ENCODE measurements at regions not wholly inside any gene's neighbourhood (a gene's known extent, or its start where the extent isn't known, plus 50 kb on each side); places are given as distances from the start of the nearest gene placed in this dataset.
"Not testable (repeated sequence)": the region's sequence is repeated elsewhere in the genome, so short reads cannot be mapped to it uniquely, and the experiment has no call there.

DNA sequence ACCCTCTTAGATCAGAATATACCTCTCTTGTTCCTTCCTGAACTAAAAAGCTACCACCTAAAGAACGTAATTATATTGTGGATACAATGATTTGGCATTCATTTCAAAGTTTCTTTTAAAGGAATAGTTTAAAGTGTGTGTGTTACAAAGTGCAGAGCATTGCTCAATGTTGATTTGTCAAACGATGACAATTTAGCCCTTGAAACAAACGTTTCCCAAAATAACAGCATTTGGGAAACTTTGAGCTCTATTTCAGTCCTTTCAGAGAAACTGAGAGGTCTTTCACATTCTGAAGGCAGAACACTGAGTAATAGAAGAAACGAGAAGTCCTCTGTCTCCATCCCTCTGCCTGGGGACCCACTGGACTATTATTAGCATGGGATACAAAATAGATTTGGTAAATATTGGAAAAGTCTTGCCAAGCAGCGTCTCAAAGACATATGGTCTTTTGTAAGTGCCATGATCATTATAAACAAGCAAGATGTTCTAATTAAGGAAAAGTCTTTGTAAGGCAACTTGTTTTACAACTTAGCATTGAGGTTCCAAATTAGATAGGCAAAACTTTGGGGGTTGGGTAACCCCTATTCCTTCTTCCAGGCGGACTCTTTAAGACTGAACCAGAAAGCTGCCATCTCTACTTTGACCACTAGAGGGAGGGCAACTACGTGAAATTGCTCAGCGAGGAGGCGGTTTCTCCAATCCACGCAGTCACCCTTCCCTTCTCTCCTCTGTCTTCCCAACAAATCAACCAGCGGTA, 208.8 kb downstream of the RNF144B start:
- peak; percentile 12 for DNase-seq (ENCODE audit: low spot score)

DNA sequence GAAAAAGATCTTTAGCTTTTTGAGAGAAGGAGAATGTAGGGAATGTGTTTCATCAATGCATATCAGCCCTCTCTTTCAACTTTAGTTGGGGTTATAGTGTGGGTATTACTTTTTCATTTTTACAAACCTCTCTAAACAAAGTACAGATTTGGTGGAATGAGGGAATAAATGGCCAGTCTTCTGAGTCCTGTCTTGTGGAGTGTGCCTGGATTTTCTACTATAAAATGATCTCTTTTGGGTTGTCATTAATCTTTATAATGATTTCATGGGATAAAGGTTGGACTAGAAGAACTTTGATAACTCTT, 209.3 kb downstream of the RNF144B start:
- DNase-seq (ENCODE audit: low spot score), result no peak

DNA sequence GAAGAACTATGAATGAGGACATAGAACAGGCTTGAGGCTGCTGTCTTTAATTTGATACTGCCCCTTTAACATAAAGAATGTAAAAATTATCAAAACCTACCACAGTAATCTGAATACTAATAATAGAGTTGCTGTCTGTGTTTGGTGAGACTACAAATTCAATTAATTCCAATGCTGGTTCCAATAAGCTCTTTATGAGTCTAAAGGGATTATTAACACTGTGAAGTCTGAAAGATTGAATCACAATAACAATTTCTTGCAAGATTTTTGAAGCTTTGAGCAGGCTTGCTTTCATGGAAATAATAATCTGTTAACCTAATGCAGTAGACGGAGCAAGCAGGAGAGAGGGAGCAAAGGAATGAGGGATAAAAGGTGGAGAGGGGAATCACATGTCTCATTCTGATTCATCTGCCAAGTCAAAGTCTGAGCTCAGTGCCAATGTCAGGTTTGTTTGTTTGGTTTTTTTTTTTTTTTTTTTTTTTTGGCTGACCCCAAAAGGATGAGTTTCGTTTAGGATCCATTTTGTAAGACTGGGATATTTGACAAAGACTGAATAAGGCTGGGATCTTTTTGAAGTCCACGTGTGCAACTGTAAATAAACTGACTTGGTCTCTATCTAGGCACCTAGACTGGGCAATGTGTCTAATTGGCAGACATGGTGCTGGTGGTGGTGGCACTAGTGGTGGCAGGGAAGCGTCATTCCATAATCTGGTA, 211.6 kb downstream of the RNF144B start:
- no peak for DNase-seq (ENCODE audit: low spot score)

DNA sequence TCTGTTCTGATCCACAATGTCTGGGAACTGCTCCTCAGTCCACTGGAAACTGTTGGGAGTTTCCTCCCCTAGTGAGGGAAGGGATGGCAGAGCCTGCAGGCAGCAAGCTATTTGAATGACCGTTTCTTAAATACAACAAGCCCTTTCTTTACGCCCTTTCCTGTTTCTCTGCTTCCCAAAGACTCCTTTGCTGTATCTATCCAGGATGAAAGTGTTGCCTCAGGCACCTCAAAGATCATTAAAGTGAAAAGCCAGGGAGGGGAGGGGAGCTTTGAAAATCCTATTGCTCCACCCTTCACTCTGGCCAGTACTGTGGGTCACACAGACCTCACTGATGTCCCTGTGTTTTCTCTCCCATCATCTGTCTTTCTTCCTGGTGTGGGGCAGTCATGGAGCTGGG, 213.1 kb downstream of the RNF144B start:
- no peak for DNase-seq (ENCODE audit: low spot score)

DNA sequence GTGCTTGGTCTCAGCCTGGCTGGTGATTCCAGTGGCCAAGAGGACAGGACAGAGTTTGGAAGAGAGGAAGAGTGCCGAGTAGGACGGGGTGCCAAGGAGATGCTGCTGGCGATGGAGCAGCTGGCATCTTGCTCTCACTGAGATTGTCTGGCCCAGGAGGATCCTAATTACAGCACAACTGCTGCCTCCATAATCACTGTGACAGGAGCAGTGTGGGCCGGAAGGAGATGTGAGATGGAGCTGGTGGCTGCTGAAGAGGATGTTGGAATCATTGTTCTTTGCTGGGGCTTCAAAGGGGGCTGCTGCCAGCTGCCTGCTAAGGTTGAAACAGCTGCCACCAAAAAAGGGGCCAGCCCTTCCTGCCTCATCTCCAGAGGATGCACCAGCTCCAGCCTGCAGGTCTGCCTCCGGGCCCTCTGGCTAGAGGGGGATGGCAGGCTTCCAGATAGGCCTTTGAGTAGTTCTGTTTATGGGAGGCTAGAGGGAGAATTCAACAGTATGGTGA, 214.4 kb downstream of the RNF144B start:
- DNase-seq (ENCODE audit: low spot score), result no peak

DNA sequence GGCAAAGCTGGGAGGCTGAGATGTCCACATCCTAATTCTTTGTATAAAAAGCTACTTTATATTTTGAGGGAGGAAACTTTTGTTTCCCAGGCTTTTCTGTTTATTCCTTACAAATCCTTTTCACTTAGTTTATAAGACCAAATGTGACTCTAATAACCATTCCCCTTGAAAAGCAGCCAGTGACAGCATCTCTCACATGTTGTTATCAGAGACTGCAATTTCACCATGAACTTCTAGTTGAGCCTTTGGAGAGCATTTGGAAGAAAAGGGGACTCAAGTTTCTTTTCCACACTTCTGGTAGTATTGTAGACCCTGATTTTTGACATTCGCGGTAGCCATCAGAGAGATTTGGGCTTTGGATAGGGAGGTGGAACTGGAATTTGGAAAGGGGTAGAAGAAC, 215.8 kb downstream of the RNF144B start:
- DNase-seq (ENCODE audit: low spot score), result no peak

DNA sequence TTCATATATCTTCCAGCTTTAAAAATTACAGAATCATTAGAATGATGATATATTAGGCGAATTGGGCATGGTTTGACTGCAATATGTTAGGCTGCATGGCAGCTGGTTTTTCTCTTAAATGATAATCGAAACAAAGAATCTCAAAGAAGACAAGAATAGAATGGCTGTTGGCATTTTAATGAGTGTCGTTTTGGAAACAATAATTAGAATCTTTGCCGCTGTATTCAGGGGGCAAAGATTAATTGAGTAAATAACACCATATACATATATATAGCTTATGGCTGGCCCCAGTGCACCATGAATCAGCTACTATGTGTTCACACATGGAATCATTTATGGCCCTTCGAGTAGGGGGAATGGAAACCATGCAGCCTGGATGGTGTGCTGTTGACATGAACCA, 216.2 kb downstream of the RNF144B start:
- no peak for DNase-seq (ENCODE audit: low spot score)

DNA sequence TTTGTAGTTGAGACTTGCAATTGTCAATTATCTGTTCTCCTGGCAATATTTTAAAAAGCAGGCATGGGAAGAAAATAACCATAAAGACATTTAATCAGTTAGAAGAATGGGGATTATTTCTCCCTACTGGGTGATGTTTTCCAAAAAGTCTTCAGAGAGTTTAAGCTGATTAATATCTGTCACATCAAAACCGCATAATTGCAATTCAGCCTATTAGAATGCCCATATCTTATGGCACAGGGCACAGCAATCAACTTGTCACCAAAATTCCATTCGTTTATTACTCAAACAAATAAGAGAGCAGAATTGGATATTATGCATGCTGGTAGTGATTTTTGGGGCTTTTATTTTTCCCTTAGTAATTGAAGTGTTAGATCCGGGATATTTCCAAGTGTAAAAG, 218.7 kb downstream of the RNF144B start:
- no peak for DNase-seq (ENCODE audit: low spot score)

DNA sequence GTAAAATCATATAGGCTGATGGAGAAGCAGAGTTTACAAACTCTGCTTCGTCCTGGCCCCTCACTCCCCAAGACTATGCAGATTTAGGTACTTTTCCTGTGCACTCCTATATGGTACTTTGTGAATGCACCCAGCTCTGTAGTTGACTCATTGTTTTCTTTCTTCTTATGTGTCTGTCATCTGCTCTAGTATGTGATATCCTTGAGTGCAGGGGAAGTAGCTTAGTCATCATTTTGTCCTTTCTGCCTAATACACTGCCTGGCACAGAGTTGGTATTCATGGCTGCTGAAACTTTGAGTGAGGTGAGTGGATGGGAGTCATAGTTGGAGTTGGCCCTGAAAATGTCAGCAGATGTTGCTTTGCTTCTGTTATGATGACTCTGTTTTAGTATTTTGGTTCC, 222.6 kb downstream of the RNF144B start:
- DNase-seq (ENCODE audit: low spot score), result no peak

DNA sequence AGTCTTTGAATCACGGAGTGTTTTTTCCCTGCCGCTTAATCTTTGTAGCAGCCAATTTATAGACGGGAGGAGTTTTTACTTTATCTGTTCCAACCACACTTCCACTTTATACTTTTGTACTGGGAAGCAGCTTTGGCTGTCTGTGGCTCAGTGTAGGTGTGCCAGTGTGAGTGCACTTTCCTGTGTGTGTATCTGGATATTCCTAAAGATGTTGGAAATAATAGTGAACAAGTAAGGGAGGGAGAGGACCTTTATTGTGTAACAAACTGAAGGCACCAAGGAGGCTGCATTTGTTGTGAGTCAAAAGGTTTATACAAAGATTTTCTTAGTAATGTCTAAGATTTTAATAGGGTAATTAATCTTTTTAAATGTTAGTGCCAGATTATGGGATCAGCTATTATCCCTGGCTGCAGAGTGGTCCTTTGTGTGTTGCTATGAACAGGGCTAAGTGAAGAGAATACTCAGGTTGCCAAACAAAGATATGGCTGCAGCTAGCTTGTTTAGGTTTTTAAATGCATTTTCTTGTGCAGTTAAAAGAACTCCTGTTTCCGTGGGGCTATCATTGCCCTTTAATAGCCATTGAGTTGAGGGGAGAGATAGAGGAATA, 226.3 kb downstream of the RNF144B start:
- no peak for DNase-seq (ENCODE audit: low spot score)

DNA sequence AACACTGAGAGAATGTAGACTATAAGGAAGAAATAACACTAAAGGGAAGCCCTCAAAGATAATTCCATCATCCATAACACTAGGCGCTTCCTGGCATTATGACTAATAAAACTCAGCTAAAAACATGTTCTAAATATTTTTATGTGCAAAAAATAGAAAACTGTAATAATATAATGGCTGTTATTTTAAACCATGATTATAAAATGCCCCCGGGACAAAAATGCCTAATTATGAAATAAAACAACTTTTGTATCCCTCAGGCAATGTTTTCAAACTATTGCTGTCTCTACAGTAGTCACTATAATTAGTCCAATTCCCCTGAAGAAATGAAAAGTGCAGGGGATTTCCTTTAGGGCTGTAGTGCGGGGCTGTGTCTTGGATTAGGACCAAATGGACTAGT, 242.4 kb downstream of the RNF144B start:
- no peak for DNase-seq (ENCODE audit: low spot score)

DNA sequence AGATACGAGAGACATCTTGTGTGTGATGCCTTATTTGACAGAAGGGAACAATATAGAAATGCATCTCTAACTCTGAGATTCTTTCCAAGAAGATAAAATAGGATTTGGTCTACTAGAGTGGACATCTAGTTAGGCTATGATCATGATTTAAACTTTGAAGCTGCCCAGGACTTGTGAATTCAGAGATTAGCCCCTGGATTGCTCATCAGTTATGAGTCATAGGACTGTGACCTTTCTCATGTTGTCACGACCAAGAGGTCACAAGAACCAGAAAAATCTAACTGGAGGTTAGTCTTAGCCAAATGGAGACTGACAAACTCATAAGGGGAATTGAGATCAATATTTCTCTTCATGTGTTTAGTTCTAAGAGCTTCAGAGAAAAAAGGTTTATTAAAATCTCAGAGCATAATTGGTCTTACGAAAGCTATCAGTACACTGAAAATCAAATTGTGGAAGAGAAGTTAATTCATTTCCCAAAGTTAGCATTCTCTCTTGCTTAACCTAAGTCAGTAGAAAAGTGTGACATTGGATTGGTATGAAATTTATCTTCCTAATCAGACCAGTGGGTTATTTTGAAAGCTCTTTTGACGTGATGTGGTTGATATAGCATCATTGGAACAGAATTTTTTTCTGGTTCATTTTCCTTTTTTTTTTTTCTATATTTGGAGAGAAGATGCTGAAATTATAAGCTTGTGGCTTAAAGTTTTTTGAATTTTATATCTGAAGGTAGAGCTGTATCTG, 245.7 kb downstream of the RNF144B start:
- no peak for DNase-seq (ENCODE audit: low spot score)

DNA sequence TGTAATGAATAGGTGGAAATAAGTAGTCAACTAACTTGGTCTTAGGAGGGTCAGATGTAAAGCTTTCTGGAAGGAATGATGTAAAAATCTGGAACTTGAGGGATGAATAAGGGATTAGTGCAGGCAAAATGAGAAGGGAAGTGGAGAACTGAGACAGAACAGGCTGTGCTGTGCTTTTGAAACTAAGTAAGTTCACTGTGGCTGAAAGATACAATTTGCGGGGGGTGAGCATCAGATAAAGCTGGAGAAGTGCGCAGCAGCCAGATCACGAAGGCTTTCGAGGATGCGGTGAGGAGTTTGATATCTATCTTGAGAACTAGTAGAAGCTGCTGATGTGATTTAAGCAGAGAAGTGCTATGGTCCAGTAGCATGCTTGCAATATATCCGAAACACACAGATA, 247.8 kb downstream of the RNF144B start:
- DNase-seq (ENCODE audit: low spot score), result no peak

DNA sequence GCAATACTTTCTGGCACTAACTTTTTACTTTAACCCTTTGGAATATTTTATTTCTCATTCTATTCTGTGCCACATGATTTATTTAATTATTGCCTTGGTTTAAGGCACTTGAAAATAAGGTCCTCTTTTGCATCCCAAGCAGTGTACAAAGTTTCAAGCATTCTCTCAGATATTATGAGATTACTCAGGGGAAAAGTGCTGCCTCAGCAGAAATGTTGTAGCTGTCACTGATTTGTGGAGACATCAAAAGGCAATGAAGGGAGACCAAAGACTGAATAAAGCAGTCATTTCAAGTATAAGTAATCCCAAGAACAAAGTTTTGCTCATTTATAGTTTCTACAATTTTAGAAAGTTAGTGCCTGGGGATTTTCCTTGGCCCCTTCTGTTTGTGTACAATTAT, 253.0 kb downstream of the RNF144B start:
- no peak for DNase-seq (ENCODE audit: low spot score)

DNA sequence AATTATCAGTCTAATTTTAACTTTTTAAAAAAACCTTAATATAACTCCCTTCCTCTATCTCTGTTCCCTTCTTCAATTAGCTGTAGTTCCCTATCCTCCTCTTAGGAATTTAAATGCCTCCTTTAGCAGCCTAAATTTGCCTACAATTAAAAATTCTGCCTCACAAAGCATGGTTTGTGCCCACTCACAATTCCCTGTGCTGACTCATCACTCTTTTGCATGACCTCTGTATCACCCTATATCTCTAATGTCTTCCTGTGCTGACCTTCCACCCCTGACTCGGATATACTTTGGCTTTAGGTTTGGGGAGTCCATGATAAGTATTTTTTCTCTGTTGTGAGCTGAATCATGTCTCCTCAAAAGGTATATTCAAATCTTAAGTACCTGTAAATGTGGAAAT, 253.6 kb downstream of the RNF144B start:
- DNase-seq (ENCODE audit: low spot score), result no peak

DNA sequence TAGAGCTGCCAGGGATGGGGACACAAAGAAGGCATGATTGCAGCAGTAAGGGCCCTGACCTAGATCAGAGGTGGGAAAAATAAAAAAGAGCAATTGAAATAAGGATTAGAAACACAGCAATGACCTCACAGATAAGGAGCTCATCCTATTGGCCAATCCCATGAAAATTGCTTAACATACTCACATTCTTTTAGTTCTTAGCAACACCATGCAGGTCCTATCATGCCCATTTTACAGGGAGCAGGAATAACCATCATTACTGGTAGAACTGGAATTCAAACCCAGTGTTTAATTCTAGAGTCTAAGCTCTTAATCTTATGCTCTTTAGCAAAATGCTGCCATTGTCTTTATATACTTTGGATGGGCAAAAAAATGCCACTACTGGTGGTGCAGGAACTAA, 267.7 kb downstream of the RNF144B start:
- DNase-seq (ENCODE audit: low spot score), result no peak

DNA sequence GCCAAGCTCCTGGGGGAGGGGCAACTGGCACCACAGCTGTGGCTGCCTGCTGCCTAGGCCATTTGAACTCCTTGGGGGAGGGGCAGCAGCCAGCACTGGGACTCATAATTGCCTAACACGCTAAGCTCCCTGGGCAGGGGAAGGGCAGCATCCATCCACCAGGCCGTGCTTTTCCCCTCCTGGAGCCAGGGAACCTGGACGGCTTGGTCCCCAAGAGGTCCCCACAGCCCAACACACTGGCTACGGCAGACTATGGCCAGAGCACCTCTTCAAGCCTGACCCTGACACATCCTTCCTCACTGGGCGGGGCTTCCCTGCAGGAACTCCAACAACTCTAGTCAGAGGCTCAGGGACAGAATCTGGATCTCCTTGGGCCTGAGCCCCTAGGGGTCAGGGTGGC, 269.4 kb downstream of the RNF144B start:
- DNase-seq (ENCODE audit: low spot score), result no peak

DNA sequence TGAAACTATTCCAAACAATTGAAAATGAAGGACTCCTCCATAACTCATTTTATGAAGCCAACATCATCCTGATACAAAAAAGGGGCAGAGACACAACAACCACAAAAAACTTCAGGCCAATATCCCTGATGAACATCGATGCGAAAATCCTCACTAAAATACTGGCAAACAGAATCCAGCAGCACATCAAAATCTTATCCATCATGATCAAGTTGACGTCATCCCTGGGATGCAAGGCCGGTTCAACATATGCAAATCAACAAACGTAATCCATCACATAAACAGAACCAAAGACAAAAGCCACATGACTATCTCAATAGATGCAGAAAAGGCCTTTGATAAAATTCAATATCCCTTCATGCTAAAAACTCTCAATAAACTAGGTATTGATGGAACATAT, 272.8 kb downstream of the RNF144B start:
- not testable (repeated sequence) for DNase-seq (ENCODE audit: low spot score)

DNA sequence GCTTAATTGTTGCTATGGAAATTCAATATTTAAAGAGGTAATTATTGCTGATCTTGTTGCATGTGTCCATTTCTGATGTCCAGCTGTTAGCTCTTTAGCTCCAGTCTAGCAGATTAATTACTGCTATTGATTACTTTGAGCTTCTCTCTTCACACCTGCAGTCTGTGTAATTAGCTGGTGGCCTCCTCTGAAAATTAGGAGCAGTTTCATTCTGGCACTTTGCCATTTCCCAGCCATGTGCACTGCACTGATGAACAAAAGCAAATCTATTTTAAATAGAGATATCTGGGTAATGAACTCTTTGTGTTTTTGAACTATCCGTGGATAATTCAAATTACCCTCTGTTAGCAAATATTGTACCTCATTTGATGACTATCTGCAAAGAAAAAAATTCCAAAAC, 275.9 kb downstream of the RNF144B start:
- no peak for DNase-seq (ENCODE audit: low spot score)

DNA sequence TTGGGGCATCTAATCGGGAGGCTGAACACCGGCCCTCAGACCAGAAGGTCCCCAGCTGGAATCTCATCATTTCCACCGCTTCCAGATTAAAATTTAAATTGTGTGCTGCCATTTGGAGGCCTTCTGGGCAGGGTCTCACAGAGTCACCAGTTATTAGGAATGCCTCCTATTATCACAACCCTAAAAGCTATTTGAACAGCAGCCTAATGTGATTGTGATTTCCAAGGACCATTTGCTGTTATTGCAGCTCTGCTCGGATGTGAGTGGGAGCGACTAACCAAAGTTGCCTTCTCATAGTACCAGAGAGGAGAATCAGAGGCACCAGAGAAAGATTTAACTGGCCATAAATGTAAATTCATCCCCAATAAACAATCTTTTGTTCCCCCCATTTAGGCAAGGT, 277.3 kb downstream of the RNF144B start:
- DNase-seq (ENCODE audit: low spot score), result no peak

DNA sequence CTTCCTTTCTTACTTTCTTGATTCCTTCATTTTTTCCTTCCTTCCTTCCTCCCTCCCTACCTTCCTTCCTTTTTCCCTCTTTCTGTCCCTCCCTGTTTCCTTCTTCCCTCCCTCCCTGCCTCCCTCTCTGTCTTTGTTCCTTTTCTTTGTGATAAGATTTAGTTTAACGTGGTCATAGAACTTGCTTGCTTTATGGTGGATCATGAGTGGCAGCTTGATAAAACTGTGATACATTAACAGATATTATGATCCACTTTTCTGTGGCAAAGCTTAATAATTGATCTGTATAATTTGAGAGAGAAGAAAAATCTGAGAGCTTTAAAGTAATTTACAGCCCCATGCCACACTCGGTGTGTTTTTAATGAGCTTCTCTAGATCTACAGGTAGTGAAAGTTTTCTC, 280.5 kb downstream of the RNF144B start:
- DNase-seq (ENCODE audit: low spot score), result no peak

DNA sequence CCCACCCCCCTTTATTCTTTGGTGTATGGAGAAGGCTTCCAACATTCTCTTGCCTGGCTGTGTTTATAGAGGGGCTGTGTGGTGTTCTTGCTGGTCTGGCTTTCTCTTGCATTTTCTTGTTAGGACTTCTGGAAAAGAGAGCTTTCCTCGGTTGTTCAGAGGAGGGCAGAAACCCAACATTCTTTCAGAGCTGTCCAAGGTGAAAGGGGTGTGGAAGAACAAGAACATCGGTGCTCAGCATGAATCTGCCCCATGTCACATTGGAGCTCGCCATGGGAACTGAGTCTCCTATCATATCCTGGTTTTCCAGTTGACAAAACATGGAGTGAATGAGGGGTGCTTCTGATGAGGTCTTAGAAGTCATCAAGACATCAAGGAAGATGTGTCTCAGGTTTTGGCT, 281.8 kb downstream of the RNF144B start:
- no peak for DNase-seq (ENCODE audit: low spot score)

DNA sequence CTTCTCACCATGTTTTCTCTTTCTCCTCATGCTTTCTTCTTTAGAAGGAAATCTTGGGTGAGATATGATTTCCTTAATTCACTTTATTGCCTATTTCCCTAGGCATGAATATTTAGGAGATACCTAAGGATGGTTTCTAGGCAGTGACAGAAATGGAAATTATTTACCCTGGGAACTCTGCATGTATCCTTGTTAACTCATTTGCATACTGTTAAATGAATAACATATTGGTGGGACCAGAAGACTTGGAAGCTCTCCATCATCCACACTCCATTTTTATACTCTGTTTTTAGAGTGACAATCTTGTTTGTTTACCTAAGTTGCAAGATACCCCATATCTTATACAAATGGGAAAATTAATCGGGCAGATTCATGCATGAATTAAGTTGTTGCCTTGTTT, 285.7 kb downstream of the RNF144B start:
- DNase-seq (ENCODE audit: low spot score), result no peak

Data from HuH-7 (cell line).